ENCODE measurements at regions not wholly inside any gene's neighbourhood (a gene's known extent, or its start where the extent isn't known, plus 50 kb on each side); places are given as distances from the start of the nearest gene placed in this dataset.

DNA sequence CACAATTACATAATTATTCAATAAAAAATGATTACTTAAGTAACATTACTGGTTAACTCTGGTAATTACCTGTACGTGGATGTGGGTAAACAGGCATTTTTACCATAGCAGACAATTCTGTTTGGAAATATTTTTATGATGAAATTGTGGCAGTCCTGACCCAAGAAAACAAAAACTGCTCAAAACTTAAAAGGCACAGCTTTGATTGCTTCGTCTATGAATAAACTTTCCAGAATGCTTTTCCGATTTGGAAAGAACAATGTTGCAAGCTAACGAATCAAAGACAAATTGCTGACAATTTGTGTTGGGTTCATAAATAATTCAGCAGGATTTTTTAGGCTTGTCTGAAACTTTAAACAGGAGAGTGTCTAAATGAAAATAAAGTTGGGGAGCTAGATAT, 150.6 kb upstream of the GYPA start (continued):
- TF ChIP-seq ZFP36 (IDR thresholded peaks at IDR 0.05; ENCODE audit: borderline replicate concordance, partially characterized antibody) (no peak), RCOR1 (IDR thresholded peaks at IDR 0.05; ENCODE audit: low read depth, low read length) (no peak), ZSCAN20 (CRISPR knock-in tag; IDR thresholded peaks at IDR 0.05) (no peak), HDAC2 (IDR thresholded peaks at IDR 0.05) (no peak), CHD2 (IDR thresholded peaks at IDR 0.05; ENCODE audit: low read length, partially characterized antibody) (no peak)
- TF ChIP-seq, protein P1, sequence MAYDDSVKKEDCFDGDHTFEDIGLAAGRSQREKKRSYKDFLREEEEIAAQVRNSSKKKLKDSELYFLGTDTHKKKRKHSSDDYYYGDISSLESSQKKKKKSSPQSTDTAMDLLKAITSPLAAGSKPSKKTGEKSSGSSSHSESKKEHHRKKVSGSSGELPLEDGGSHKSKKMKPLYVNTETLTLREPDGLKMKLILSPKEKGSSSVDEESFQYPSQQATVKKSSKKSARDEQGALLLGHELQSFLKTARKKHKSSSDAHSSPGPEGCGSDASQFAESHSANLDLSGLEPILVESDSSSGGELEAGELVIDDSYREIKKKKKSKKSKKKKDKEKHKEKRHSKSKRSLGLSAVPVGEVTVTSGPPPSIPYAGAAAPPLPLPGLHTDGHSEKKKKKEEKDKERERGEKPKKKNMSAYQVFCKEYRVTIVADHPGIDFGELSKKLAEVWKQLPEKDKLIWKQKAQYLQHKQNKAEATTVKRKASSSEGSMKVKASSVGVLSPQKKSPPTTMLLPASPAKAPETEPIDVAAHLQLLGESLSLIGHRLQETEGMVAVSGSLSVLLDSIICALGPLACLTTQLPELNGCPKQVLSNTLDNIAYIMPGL (CRISPR knock-in tag; IDR thresholded peaks at IDR 0.05; ENCODE audit: borderline replicate concordance) = no peak

DNA sequence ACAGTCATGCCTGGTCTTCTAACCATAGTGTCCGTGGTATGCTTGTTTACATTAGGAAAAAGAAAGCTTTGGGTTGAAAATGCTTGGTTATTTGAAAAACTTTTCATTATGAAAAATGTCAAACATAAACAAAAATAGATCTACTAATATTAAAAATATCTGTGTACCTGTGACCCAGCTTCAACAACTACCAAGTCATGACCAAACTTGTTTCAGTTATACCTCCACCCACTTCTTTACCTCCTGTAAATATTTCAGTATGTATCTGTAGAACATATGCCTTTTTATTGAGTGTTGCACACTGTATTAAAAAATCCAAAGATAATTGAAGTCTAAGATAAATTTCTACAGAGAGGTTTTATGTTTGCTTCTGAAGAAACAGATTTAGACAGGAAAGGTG, 153.7 kb upstream of the GYPA start:
- Histone ChIP-seq H3K4me2 (no peak overlapping the region), H3K4me3 (no peak overlapping the region), H3K9me3 (no peaks in the 10 kb centered on the region), H3K27ac (no peak overlapping the region), H3K4me1 (no peaks in the 10 kb centered on the region)
- DNase-seq (ENCODE audit: low read depth in 1 of 2, low spot score in 1 of 2) (no peak), FAIRE-seq (no peak), ATAC-seq (no peak)
- TF ChIP-seq, protein P2, sequence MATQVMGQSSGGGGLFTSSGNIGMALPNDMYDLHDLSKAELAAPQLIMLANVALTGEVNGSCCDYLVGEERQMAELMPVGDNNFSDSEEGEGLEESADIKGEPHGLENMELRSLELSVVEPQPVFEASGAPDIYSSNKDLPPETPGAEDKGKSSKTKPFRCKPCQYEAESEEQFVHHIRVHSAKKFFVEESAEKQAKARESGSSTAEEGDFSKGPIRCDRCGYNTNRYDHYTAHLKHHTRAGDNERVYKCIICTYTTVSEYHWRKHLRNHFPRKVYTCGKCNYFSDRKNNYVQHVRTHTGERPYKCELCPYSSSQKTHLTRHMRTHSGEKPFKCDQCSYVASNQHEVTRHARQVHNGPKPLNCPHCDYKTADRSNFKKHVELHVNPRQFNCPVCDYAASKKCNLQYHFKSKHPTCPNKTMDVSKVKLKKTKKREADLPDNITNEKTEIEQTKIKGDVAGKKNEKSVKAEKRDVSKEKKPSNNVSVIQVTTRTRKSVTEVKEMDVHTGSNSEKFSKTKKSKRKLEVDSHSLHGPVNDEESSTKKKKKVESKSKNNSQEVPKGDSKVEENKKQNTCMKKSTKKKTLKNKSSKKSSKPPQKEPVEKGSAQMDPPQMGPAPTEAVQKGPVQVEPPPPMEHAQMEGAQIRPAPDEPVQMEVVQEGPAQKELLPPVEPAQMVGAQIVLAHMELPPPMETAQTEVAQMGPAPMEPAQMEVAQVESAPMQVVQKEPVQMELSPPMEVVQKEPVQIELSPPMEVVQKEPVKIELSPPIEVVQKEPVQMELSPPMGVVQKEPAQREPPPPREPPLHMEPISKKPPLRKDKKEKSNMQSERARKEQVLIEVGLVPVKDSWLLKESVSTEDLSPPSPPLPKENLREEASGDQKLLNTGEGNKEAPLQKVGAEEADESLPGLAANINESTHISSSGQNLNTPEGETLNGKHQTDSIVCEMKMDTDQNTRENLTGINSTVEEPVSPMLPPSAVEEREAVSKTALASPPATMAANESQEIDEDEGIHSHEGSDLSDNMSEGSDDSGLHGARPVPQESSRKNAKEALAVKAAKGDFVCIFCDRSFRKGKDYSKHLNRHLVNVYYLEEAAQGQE (IDR thresholded peaks at IDR 0.05) = no peak
- TF ChIP-seq SMC3 (IDR thresholded peaks at IDR 0.05) (no peak), ZSCAN20 (CRISPR knock-in tag; IDR thresholded peaks at IDR 0.05) (no peak), FOXS1 (CRISPR knock-in tag; IDR thresholded peaks at IDR 0.05) (no peak), EHMT2 (IDR thresholded peaks at IDR 0.05; ENCODE audit: low read depth) (no peak), KDM1A (IDR thresholded peaks at IDR 0.05; ENCODE audit: low read depth) (no peak), HOXA7 (CRISPR knock-in tag; IDR thresholded peaks at IDR 0.05) (no peak)
- 25% methylated on average over 1 of the region's 1 CpG for WGBS (ENCODE audit: missing lambda C conversion rate)
- CTCF ChIA-PET = no interaction called here
- POLR2A ChIA-PET = no interaction called here

DNA sequence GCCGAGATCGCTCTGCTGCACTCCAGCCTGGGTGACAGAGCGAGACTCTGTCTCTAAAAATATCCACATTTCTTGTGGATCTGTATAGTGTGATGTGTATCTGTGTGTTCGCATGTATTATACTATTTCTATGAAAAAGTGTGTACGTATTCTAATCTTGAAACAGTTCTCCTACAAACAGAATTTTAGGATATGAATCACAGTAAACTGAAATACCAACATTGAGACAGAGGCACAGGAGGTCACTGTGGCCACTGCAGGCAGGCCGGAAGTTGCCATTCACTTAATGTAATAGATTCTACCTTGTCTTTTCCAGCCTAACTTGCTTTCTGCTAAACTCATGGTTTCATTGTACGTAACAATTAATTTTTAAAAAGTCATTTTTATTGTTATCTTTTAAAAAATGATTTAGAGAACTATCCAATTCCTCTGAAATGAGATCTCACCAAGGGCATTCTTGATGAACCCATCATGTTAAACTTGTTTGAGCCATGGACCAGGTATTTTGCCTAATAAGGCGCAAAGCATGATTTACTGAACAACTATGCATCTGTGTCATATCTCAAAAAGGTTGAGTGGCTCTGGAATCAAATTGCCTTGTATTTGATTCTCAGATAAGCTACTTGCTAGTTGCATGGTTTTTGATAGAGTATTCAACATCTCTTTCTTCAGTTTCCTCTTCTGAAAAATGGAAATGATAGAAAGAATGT, 154.9 kb upstream of the GYPA start:
- CTCF ChIA-PET = interaction anchor here (0.6 kb wide), 1 partner anchor 285 kb away, joined by 3 read pairs; no protein-coding TSS in a partner anchor
- H3K27ac ChIP-seq = no peak overlapping the region
- POLR2A ChIA-PET = no interaction called here
- no peak overlapping the region for H3K4me3 ChIP-seq
- no peak for DNase-seq (ENCODE audit: low read depth in 1 of 2, low spot score in 1 of 2)
- H3K9me3 ChIP-seq = no peaks in the 10 kb centered on the region
- H3K4me1 ChIP-seq = no peaks in the 10 kb centered on the region
- 76% methylated on average over 8 of the region's 8 CpGs for WGBS (ENCODE audit: missing lambda C conversion rate)
- H3K4me2 ChIP-seq = no peak overlapping the region
- FAIRE-seq = no peak
- ATAC-seq = no peak
- TF ChIP-seq MYC (IDR thresholded peaks at IDR 0.05; ENCODE audit: borderline replicate concordance, low read length) = no peak
- TF ChIP-seq HOXB13 (CRISPR knock-in tag; IDR thresholded peaks at IDR 0.05; ENCODE audit: low read depth) = no peak
- no peak for TF ChIP-seq MAFK (IDR thresholded peaks at IDR 0.05; ENCODE audit: partially characterized antibody)
- no peak for TF ChIP-seq RAD21 (conservative IDR thresholded peaks at IDR 0.05 in 1 of 2, IDR thresholded peaks at IDR 0.05 in 1 of 2)
- TF ChIP-seq, protein P3, sequence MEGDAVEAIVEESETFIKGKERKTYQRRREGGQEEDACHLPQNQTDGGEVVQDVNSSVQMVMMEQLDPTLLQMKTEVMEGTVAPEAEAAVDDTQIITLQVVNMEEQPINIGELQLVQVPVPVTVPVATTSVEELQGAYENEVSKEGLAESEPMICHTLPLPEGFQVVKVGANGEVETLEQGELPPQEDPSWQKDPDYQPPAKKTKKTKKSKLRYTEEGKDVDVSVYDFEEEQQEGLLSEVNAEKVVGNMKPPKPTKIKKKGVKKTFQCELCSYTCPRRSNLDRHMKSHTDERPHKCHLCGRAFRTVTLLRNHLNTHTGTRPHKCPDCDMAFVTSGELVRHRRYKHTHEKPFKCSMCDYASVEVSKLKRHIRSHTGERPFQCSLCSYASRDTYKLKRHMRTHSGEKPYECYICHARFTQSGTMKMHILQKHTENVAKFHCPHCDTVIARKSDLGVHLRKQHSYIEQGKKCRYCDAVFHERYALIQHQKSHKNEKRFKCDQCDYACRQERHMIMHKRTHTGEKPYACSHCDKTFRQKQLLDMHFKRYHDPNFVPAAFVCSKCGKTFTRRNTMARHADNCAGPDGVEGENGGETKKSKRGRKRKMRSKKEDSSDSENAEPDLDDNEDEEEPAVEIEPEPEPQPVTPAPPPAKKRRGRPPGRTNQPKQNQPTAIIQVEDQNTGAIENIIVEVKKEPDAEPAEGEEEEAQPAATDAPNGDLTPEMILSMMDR (IDR thresholded peaks at IDR 0.05) = no peak
- no peak for TF ChIP-seq EHMT2 (IDR thresholded peaks at IDR 0.05; ENCODE audit: low read depth)
- TF ChIP-seq RCOR1 (IDR thresholded peaks at IDR 0.05; ENCODE audit: low read depth, low read length) = no peak
- TF ChIP-seq GATA3 (IDR thresholded peaks at IDR 0.05; ENCODE audit: borderline replicate concordance) = no peak
- no peak for TF ChIP-seq NR3C1 (IDR thresholded peaks at IDR 0.05)
- TF ChIP-seq PHF8 (IDR thresholded peaks at IDR 0.05; ENCODE audit: borderline replicate concordance, low read depth) = no peak
- TF ChIP-seq HOXB5 (CRISPR knock-in tag; IDR thresholded peaks at IDR 0.05) = no peak
- no peak for TF ChIP-seq MAZ (IDR thresholded peaks at IDR 0.05; ENCODE audit: borderline replicate concordance, low read depth, low read length)
- TF ChIP-seq, protein P4, sequence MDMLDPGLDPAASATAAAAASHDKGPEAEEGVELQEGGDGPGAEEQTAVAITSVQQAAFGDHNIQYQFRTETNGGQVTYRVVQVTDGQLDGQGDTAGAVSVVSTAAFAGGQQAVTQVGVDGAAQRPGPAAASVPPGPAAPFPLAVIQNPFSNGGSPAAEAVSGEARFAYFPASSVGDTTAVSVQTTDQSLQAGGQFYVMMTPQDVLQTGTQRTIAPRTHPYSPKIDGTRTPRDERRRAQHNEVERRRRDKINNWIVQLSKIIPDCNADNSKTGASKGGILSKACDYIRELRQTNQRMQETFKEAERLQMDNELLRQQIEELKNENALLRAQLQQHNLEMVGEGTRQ (IDR thresholded peaks at IDR 0.05) = no peak
- no peak for TF ChIP-seq CHD2 (IDR thresholded peaks at IDR 0.05; ENCODE audit: low read length, partially characterized antibody)
- no peak for TF ChIP-seq TFCP2L1 (CRISPR knock-in tag; IDR thresholded peaks at IDR 0.05)
- TF ChIP-seq EP300 (IDR thresholded peaks at IDR 0.05) = no peak
- TF ChIP-seq NFE2L2 (conservative IDR thresholded peaks at IDR 0.05; ENCODE audit: low read length) = no peak
- no peak for TF ChIP-seq ZNF302 (CRISPR knock-in tag; IDR thresholded peaks at IDR 0.05)
- no peak for TF ChIP-seq CBX2 (IDR thresholded peaks at IDR 0.05; ENCODE audit: borderline replicate concordance, low read depth)

Data from A549 (cell line).